ENCODE measurements at regions not wholly inside any gene's neighbourhood (a gene's known extent, or its start where the extent isn't known, plus 50 kb on each side); places are given as distances from the start of the nearest gene placed in this dataset.

- no peak for DNase-seq (ENCODE audit: extremely low read depth, low read depth)
- no peak for TF ChIP-seq CTCF (IDR thresholded peaks at IDR 0.05; ENCODE audit: low read depth, low read length)
These were observed 139.3 kb downstream of the ELAPOR2 start for GRCh38 chr7:86920154-86920553.

- no peak for DNase-seq (ENCODE audit: extremely low read depth, low read depth)
- TF ChIP-seq CTCF (IDR thresholded peaks at IDR 0.05; ENCODE audit: low read depth, low read length), result no peak
These were observed 141.2 kb downstream of the ELAPOR2 start for GRCh38 chr7:86918245-86918644.

- TF ChIP-seq CTCF (IDR thresholded peaks at IDR 0.05; ENCODE audit: low read depth, low read length), result no peak
- no peak for DNase-seq (ENCODE audit: extremely low read depth, low read depth)
These were observed 143.1 kb downstream of the ELAPOR2 start for GRCh38 chr7:86916277-86916825.

- TF ChIP-seq CTCF (IDR thresholded peaks at IDR 0.05; ENCODE audit: low read depth, low read length), result peak; percentile 51
- no peak for DNase-seq (ENCODE audit: extremely low read depth, low read depth)
These were observed 144.9 kb downstream of the ELAPOR2 start for GRCh38 chr7:86914551-86914950.
